ENCODE measurements at regions not wholly inside any gene's neighbourhood (a gene's known extent, or its start where the extent isn't known, plus 50 kb on each side); places are given as distances from the start of the nearest gene placed in this dataset.

DNA sequence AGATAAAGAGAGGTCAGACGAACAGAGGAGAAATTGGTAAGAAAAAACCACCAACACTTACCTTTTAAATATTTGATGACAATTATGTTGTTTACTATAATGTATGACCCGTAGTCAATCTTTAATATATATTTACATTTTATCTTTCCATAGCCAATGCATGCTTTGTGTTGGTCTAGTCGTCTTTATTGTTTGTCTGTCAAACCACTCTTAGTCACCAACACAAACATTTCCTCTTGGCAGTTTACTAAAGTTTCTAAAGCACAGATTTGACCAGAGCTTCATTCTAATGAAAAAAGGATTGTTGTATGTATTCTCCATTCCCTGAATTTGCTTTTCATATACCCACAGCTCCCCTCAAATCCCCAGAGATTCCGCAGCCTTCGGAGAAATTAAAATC, 784.7 kb upstream of the PIK3C3 start:
- intact Hi-C loops (cut with micrococcal nuclease): no loop called here
- H3K9me3 Mint-ChIP-seq: no peaks in the 10 kb centered on the region
- no peaks in the 10 kb centered on the region for H3K4me1 Mint-ChIP-seq (ENCODE audit: low read depth)
- no peak overlapping the region for H3K27ac Mint-ChIP-seq
- H3K4me3 Mint-ChIP-seq: no peak overlapping the region
- no peaks in the 10 kb centered on the region for H3K36me3 Mint-ChIP-seq (ENCODE audit: low read depth)
- H3K27me3 Mint-ChIP-seq: no peaks in the 10 kb centered on the region

DNA sequence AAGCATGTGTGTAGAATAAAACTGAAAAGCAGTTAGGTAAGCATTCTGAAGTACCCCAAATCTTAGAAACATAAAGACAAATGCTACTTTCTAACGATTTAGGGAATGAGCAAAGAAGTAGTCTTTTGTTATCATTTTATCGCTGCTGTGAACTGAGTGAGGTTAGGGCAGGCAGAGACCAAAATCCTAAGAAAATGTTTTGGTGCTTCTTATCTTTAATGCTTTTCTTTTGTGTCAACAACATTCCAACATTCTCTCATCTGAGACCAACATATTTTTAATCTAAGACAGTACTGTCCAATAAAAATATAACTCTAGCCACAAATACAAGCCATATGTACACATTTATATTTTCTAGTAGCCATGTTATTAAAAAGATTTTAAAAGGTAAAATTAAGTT, 789.4 kb upstream of the PIK3C3 start:
- Mint-ChIP-seq H3K4me3 (no peak overlapping the region), H3K27me3 (no peaks in the 10 kb centered on the region), H3K9me3 (no peaks in the 10 kb centered on the region), H3K4me1 (ENCODE audit: low read depth) (no peaks in the 10 kb centered on the region), H3K36me3 (ENCODE audit: low read depth) (no peaks in the 10 kb centered on the region), H3K27ac (no peak overlapping the region)
- intact Hi-C loops (cut with micrococcal nuclease): no loop called here

DNA sequence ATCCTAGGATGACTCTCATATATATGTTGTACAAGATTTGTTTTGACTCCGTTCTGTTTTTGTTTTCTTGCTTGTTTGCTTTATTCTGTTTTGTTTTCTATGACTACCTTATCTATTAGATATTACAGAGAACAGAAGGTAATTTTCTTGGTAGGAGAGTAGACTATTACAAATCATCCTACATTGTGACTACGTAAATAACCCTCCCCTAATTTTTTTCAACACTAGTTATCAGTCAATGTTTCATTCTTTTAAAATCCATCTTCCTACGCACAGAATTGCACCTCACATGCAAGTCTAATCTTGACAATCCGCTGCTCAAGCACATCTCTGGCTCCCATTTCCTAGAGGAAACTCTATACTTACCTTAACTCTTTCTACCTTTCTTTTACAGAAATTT, 792.3 kb upstream of the PIK3C3 start:
- intact Hi-C loops (cut with micrococcal nuclease): no loop called here
- Mint-ChIP-seq H3K27ac (no peak overlapping the region), H3K4me1 (ENCODE audit: low read depth) (no peaks in the 10 kb centered on the region), H3K27me3 (no peaks in the 10 kb centered on the region), H3K9me3 (no peaks in the 10 kb centered on the region), H3K4me3 (no peak overlapping the region), H3K36me3 (ENCODE audit: low read depth) (no peaks in the 10 kb centered on the region)

DNA sequence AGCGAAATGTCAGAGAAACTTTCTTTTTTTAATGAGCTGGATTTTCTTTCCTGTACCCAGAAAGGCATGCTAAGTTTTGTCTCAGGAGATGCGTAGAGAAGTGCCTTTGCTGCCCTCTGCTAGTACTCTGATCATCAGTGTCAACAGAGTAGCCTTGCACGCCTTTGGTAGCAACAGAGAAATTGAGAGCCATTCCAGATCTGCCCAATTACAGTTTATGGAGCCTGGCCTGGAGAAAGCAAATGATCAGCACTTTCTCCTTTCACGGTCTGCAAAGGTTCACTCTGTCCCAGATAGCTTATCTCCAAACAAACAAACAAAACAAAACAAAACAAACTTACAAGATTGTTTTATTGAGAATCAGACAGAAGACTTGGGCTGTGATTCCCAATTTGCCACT, 792.8 kb upstream of the PIK3C3 start:
- H3K36me3 Mint-ChIP-seq (ENCODE audit: low read depth): no peaks in the 10 kb centered on the region
- H3K4me3 Mint-ChIP-seq: no peak overlapping the region
- no peaks in the 10 kb centered on the region for H3K9me3 Mint-ChIP-seq
- H3K27me3 Mint-ChIP-seq: no peaks in the 10 kb centered on the region
- H3K4me1 Mint-ChIP-seq (ENCODE audit: low read depth): no peaks in the 10 kb centered on the region
- H3K27ac Mint-ChIP-seq: no peak overlapping the region
- intact Hi-C loops (cut with micrococcal nuclease): no loop called here

DNA sequence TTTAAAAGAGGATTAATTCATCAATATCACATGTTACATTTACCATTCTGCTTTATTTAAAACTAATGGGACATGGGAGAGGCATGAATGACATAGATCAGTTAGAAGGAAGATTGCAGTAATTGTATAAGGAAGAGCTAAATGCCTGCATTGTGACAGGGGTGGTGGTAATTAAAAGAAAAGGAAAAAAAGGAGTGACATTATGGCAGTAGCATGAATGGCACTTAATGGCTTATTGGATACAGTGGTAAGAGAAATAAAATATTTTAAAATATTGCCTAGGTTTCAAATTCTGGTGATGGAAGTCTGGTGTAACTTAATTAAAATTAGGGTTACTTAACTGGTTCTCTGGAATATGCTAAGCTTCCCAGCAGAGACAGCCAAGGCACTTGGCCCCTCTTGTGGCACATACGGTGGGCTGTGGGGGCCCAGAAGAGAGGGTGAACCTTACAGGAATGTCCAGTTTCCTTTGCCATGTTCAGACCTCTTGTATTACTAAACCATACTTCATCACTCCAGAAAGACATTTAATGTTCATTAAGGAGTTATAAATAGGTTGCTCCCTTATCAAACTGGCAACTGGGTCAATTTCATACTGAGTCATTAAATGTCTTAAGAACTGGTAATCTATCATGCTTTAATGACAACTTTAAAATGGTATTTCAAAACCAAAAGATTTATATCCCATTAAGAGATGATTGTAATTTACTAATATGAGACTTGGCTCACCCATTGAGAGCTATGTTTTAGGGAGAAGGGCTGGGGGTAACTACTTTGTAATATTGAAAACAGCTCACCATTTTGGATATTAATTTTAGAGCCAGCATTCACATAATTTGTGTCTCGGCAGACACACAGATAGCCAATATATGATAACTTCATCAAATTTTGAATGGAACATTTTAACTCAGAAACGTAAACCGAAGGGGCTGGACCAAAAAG, 798.9 kb upstream of the PIK3C3 start:
- no peaks in the 10 kb centered on the region for H3K36me3 Mint-ChIP-seq (ENCODE audit: low read depth)
- intact Hi-C loops (cut with micrococcal nuclease): no loop called here
- H3K4me3 Mint-ChIP-seq: no peak overlapping the region
- H3K27ac Mint-ChIP-seq: no peak overlapping the region
- H3K27me3 Mint-ChIP-seq: no peaks in the 10 kb centered on the region
- no peaks in the 10 kb centered on the region for H3K9me3 Mint-ChIP-seq
- no peaks in the 10 kb centered on the region for H3K4me1 Mint-ChIP-seq (ENCODE audit: low read depth)

DNA sequence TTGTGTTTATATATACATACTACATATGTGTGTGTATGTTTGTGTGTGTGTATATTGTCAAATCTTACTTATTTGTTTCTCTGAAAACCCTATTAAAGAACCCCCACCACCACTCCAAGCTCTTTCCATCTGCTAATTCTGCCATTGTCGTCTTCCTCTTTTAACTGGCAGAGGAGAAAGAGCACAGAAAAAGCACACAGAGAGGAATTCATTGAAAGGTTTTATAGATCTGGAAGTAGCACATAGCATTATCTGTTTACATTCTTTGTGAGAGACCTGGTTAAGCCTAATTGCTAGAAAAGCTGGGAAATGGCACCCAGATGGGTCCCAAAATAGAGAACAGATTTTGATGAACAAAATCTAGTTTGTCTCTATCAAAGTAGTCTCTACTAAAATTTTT, 800.0 kb upstream of the PIK3C3 start:
- Mint-ChIP-seq H3K36me3 (ENCODE audit: low read depth) (no peaks in the 10 kb centered on the region), H3K27me3 (no peaks in the 10 kb centered on the region), H3K4me3 (no peak overlapping the region), H3K27ac (no peak overlapping the region), H3K9me3 (no peaks in the 10 kb centered on the region), H3K4me1 (ENCODE audit: low read depth) (no peaks in the 10 kb centered on the region)
- intact Hi-C loops (cut with micrococcal nuclease): no loop called here

DNA sequence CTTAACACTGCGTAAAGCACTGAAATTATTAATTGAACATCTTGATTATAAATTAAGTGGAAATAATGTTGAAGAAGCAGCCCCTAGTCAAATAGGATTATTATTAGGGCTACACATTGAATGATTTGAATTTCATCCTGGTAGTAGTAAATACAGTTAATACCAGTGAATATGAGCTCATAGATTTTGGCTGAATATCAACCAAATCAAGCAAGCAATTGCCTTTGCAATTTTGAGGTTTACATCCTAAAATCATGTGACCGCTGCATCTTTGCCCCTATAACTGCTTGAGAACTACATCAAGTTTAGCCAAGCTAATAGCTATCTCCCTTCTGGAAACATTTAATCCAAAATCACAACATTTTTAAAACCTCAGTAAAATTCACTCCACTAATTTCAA, 801.2 kb upstream of the PIK3C3 start:
- no peaks in the 10 kb centered on the region for H3K36me3 Mint-ChIP-seq (ENCODE audit: low read depth)
- no peak overlapping the region for H3K27ac Mint-ChIP-seq
- intact Hi-C loops (cut with micrococcal nuclease): no loop called here
- H3K4me3 Mint-ChIP-seq: no peak overlapping the region
- H3K4me1 Mint-ChIP-seq (ENCODE audit: low read depth): no peaks in the 10 kb centered on the region
- H3K27me3 Mint-ChIP-seq: no peaks in the 10 kb centered on the region
- H3K9me3 Mint-ChIP-seq: no peaks in the 10 kb centered on the region

DNA sequence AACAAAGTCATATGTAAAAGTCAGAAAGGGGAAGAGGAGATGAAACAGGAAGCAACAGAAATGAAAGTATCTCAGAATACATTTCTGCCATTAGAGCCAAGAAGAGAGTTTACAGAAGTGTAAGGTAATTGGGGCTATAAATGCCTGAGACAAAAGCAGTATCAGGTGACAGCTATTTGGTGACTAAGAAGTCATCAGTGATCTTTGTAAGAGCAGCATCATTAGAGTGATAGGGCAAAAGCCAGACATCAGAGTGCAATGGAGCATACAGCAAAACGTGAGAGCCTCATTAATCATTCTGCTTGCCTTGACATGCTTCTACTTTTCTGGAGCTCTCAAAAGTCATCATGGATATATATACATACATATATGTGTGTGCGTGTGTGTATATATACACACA, 804.7 kb upstream of the PIK3C3 start:
- no peaks in the 10 kb centered on the region for H3K9me3 Mint-ChIP-seq
- H3K4me1 Mint-ChIP-seq (ENCODE audit: low read depth): no peaks in the 10 kb centered on the region
- no peak overlapping the region for H3K4me3 Mint-ChIP-seq
- no peaks in the 10 kb centered on the region for H3K27me3 Mint-ChIP-seq
- H3K36me3 Mint-ChIP-seq (ENCODE audit: low read depth): no peaks in the 10 kb centered on the region
- intact Hi-C loops (cut with micrococcal nuclease): no loop called here
- no peak overlapping the region for H3K27ac Mint-ChIP-seq

DNA sequence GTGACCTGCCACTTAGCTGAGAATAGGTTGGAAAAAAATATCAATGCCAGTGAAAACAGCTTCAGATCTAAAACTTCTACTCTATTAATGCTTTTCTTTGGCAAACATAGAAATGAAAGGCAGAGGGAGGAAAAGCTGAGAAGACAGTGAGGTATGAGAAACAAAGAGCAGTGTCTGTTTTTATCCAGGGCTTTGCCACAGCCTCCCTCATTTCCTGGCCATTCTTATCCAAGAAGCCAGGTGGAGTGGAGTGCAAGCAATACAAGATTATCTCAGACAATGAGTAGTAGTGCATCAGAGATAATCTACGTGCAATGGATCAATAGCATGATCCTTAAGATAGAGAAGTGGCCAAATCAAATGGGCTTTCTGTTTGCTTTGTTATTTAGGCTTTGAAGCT, 808.7 kb upstream of the PIK3C3 start:
- Mint-ChIP-seq H3K27me3 (no peaks in the 10 kb centered on the region), H3K9me3 (no peaks in the 10 kb centered on the region), H3K4me1 (ENCODE audit: low read depth) (no peaks in the 10 kb centered on the region), H3K4me3 (no peak overlapping the region), H3K36me3 (ENCODE audit: low read depth) (no peaks in the 10 kb centered on the region), H3K27ac (no peak overlapping the region)
- intact Hi-C loops (cut with micrococcal nuclease): no loop called here

DNA sequence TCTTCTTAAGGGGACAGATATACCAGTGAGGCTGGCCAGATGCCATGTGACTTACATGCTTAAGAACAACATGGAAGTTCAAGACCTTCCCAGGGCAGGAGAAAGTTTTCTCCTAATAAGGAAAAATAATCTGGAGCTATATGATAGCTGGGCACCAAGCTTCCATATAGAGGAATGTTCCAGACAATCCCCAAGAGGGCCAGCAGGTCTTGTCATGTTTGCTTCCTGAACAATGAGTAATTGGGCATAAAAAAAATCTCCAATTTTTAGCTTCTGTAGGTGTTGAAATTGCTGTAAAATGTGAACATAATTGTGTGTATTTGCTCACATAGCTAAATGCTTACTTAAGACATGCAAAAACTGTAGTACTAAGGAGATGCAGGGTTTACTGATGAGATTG, 809.5 kb upstream of the PIK3C3 start:
- H3K27ac Mint-ChIP-seq: no peak overlapping the region
- intact Hi-C loops (cut with micrococcal nuclease): no loop called here
- no peaks in the 10 kb centered on the region for H3K4me1 Mint-ChIP-seq (ENCODE audit: low read depth)
- H3K27me3 Mint-ChIP-seq: no peaks in the 10 kb centered on the region
- H3K4me3 Mint-ChIP-seq: no peak overlapping the region
- no peaks in the 10 kb centered on the region for H3K36me3 Mint-ChIP-seq (ENCODE audit: low read depth)
- H3K9me3 Mint-ChIP-seq: no peaks in the 10 kb centered on the region

DNA sequence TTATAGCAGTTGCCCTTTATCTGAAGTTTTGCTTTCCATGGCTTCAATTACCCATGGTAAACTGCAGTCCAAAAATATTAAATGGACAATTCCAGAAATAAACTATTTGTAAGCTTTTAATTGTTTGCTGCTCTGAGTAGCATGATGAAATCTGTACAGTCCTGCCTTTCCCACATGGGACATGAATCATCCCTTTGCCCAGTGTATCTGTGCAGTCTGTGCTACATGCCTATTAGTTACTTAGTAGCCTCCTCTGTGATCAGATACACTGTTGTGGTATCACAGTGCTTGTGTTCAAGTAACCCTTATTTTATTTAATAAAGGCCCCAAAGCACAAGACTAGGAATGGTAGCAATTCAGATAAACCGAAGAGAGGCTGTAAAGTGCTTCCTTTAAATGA, 810.6 kb upstream of the PIK3C3 start:
- Mint-ChIP-seq H3K4me1 (ENCODE audit: low read depth) (no peaks in the 10 kb centered on the region), H3K27ac (no peak overlapping the region), H3K9me3 (no peaks in the 10 kb centered on the region), H3K27me3 (no peaks in the 10 kb centered on the region), H3K36me3 (ENCODE audit: low read depth) (no peaks in the 10 kb centered on the region), H3K4me3 (no peak overlapping the region)
- intact Hi-C loops (cut with micrococcal nuclease): no loop called here

DNA sequence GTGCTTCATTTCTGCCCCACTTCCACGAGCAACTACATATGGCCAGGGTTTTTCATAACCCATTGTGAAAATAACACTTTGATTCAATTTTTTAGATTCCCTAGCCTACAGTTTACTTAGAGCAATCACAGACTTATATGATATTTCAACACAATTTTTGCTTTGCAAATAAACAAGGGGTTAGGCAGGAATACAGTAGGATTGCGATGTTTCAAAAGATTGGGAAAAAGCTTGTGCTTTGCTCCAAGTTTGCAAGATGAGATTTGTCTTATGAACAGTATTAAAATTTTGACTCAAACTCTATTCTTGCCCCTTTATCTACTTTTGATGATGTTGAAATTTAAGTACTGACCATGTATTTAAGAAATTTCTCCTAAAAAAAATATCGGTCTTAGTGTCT, 814.5 kb upstream of the PIK3C3 start:
- no peaks in the 10 kb centered on the region for H3K4me1 Mint-ChIP-seq (ENCODE audit: low read depth)
- H3K36me3 Mint-ChIP-seq (ENCODE audit: low read depth): no peaks in the 10 kb centered on the region
- no peaks in the 10 kb centered on the region for H3K9me3 Mint-ChIP-seq
- H3K4me3 Mint-ChIP-seq: no peak overlapping the region
- no peaks in the 10 kb centered on the region for H3K27me3 Mint-ChIP-seq
- H3K27ac Mint-ChIP-seq: no peak overlapping the region
- intact Hi-C loops (cut with micrococcal nuclease): no loop called here

DNA sequence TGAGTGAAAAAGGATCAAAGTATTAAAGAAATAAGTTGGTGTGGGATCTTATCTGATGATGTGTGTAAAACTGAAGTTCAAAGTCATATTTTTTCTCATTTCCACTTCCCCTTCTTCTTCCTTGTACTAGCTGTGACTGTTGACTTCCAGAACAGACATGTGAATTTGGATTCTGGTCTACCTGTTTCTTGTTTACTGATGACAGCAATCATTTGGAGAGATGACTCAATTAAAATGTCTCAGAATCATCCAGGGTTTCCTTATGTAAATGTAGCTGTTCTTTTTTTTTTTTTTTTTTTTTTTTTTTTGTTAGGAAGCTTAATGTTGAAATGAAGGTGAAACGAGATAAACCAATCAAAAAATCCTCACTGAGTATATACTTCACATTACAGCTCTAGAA, 819.9 kb upstream of the PIK3C3 start:
- H3K27ac Mint-ChIP-seq: no peak overlapping the region

DNA sequence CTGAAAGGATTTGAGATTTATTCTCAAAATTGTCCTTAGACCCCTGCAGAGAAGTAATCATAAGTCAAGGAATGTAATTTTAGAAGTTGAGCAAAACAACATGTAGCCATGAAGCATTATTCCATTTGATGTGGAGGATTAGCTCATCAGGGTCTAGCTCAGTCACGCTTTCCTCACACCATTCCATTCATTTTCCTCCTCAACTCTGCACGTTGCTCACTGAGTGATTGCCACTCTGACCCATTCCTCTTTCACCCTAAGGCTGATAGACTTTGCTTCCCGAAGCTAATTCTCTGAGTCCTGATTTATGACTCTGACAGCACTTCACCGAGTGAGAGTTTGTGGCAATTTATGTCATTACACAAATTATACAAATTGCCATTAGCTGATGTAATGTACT, 820.6 kb upstream of the PIK3C3 start:
- intact Hi-C loops (cut with micrococcal nuclease): no loop called here
- Mint-ChIP-seq H3K4me3 (no peak overlapping the region), H3K4me1 (ENCODE audit: low read depth) (no peaks in the 10 kb centered on the region), H3K36me3 (ENCODE audit: low read depth) (no peaks in the 10 kb centered on the region), H3K27me3 (no peaks in the 10 kb centered on the region), H3K9me3 (no peaks in the 10 kb centered on the region), H3K27ac (no peak overlapping the region)

More for the DNA sequence above, 819.9 kb upstream of the PIK3C3 start:
- no peaks in the 10 kb centered on the region for H3K9me3 Mint-ChIP-seq
- H3K27me3 Mint-ChIP-seq: no peaks in the 10 kb centered on the region
- intact Hi-C loops (cut with micrococcal nuclease): no loop called here
- no peaks in the 10 kb centered on the region for H3K36me3 Mint-ChIP-seq (ENCODE audit: low read depth)
- H3K4me3 Mint-ChIP-seq: no peak overlapping the region
- H3K4me1 Mint-ChIP-seq (ENCODE audit: low read depth): no peaks in the 10 kb centered on the region

DNA sequence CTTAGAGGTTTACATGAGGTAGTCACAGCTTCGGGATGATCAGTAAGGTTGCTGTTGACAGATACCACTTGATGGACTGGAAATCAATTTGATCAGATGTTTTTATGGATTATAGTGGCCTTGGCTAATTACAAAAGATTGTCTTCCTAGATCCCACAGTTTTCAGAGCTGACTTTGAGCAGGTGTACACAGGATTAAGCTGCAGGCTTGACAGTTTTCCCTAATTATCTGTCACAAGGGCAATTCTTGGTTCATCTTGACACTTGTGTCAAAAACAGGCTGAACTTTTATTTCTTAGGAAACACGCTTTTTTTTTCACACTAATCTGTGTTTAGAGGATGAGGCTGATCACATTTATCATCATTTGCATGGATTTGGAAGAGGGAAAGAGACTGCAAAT, 824.0 kb upstream of the PIK3C3 start:
- no peaks in the 10 kb centered on the region for H3K4me1 Mint-ChIP-seq (ENCODE audit: low read depth)
- intact Hi-C loops (cut with micrococcal nuclease): no loop called here
- no peaks in the 10 kb centered on the region for H3K36me3 Mint-ChIP-seq (ENCODE audit: low read depth)
- H3K9me3 Mint-ChIP-seq: no peaks in the 10 kb centered on the region
- H3K27ac Mint-ChIP-seq: no peak overlapping the region
- H3K27me3 Mint-ChIP-seq: no peaks in the 10 kb centered on the region
- H3K4me3 Mint-ChIP-seq: no peak overlapping the region

Data from dendritic cell treated with granulocyte-macrophage colony-stimulating factor and Interleukin-4, amounts not matched to agents 40 ng/mL and 50 ng/mL, for 4 days (primary cell).